ENCODE measurements at regions not wholly inside any gene's neighbourhood (a gene's known extent, or its start where the extent isn't known, plus 50 kb on each side); places are given as distances from the start of the nearest gene placed in this dataset.

- in situ Hi-C loops (cut with MboI; ENCODE audit: low pct_unique_long_range_greater_than_20kb, low sequenced_read_pairs, unreplicated experiment): no loop called here
- no peak for TF ChIP-seq CTCF (IDR thresholded peaks at IDR 0.05; ENCODE audit: extremely low read depth, insufficient read depth, missing control alignments)
- DNase-seq (ENCODE audit: low spot score): no peak
Measured at GRCh38 chr4:124907881-124908280, 195.3 kb upstream of the ANKRD50 start.

- no peak for DNase-seq (ENCODE audit: low spot score)
- in situ Hi-C loops (cut with MboI; ENCODE audit: low pct_unique_long_range_greater_than_20kb, low sequenced_read_pairs, unreplicated experiment): no loop called here
- TF ChIP-seq CTCF (IDR thresholded peaks at IDR 0.05; ENCODE audit: extremely low read depth, insufficient read depth, missing control alignments): no peak
Measured at GRCh38 chr4:124905441-124905840, 192.9 kb upstream of the ANKRD50 start.

DNA sequence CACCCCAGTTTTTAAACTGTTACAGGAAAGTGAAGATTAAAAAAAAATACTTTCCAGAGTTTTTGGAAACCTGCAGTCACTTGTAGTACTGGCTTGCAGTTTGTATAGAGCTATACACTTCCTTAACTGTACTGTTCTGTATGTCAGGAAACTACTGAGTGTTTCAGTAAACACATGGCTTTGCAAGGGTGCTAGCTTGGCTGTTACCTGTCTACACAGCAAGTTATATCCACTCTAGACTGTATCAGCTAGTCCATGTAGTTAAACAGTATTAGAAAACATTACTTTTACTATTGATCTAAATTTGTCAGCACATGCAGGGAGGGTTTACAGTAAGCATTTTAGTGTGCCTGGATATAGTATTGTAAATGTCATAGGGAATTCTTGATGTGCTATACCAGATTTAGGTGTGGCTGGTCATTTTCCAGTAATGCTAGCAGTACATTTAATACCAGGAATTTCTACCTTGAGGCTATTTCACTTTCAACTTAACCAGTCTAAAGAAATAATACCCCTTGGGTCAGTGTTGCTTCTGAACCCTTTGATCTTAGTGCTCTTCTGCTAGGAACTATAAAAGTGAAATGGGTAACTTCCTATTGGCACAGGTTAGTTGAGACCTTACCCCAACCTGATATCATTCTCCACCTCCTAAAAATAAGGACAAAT is 192.3 kb upstream of the ANKRD50 start:
- no peak for DNase-seq (ENCODE audit: low spot score)
- no peak for TF ChIP-seq CTCF (IDR thresholded peaks at IDR 0.05; ENCODE audit: extremely low read depth, insufficient read depth, missing control alignments)
- in situ Hi-C loops (cut with MboI; ENCODE audit: low pct_unique_long_range_greater_than_20kb, low sequenced_read_pairs, unreplicated experiment): no loop called here

- no peak for TF ChIP-seq CTCF (IDR thresholded peaks at IDR 0.05; ENCODE audit: extremely low read depth, insufficient read depth, missing control alignments)
- in situ Hi-C loops (cut with MboI; ENCODE audit: low pct_unique_long_range_greater_than_20kb, low sequenced_read_pairs, unreplicated experiment): no loop called here
- DNase-seq (ENCODE audit: low spot score): no peak
Measured at GRCh38 chr4:124903995-124904722, 191.6 kb upstream of the ANKRD50 start.

DNA sequence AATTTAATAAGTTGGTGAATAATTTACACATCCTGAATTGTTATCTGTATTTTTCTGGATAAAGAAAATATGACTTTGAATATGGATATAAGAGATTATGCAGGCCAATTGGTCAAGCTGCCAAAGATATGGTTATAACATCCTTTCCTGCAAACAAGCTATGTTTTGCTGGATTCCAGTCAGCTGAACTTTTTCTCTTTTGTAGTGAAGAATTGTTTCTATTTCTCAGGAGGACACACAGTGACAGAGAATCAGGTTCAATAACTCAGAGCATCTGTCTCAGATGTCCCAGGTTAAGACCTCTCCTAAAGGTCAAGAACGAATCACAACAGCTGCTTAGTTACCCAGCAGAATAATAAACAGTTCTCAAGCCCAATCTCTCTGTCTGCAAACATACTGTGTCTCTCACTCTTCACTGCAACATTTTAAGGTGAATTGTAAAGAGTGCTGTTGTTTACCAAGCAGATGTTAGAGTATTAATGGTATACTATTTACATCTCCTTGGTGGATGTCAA is 189.5 kb upstream of the ANKRD50 start:
- no peak for DNase-seq (ENCODE audit: low spot score)
- no peak for TF ChIP-seq CTCF (IDR thresholded peaks at IDR 0.05; ENCODE audit: extremely low read depth, insufficient read depth, missing control alignments)
- in situ Hi-C loops (cut with MboI; ENCODE audit: low pct_unique_long_range_greater_than_20kb, low sequenced_read_pairs, unreplicated experiment): no loop called here

GRCh38 chr4:124899997-124900396 is 187.5 kb upstream of the ANKRD50 start:
- no peak for DNase-seq (ENCODE audit: low spot score)
- no peak for TF ChIP-seq CTCF (IDR thresholded peaks at IDR 0.05; ENCODE audit: extremely low read depth, insufficient read depth, missing control alignments)
- in situ Hi-C loops (cut with MboI; ENCODE audit: low pct_unique_long_range_greater_than_20kb, low sequenced_read_pairs, unreplicated experiment): no loop called here
